AG10803 (cell line): ENCODE measurements at regions not wholly inside any gene's neighbourhood (a gene's known extent, or its start where the extent isn't known, plus 50 kb on each side); places are given as distances from the start of the nearest gene placed in this dataset.

Experiments
- DNase-seq: peaks from one replicate; pipeline ENCODE4 v3.0.0; 2010; ENCODE audit warnings: low read depth
- H3K4me3 ChIP-seq: 2 replicates; pipeline ENCODE4 v1.5.1; 2011; ENCODE audit warnings: mild to moderate bottlenecking, low read length, control low read depth
- CTCF ChIP-seq: conservative IDR thresholded peaks from 2 replicates; pipeline ENCODE4 v1.5.1; 2011; ENCODE audit warnings: mild to moderate bottlenecking, low read length, control low read depth, inconsistent platforms

- TF ChIP-seq CTCF, result no peak
- DNase-seq, result no peak
- H3K4me3 ChIP-seq, result no peak overlapping the region
Observed at GRCh38 chr10:30765616-30766015, 136.1 kb upstream of the LYZL2 start.

DNA sequence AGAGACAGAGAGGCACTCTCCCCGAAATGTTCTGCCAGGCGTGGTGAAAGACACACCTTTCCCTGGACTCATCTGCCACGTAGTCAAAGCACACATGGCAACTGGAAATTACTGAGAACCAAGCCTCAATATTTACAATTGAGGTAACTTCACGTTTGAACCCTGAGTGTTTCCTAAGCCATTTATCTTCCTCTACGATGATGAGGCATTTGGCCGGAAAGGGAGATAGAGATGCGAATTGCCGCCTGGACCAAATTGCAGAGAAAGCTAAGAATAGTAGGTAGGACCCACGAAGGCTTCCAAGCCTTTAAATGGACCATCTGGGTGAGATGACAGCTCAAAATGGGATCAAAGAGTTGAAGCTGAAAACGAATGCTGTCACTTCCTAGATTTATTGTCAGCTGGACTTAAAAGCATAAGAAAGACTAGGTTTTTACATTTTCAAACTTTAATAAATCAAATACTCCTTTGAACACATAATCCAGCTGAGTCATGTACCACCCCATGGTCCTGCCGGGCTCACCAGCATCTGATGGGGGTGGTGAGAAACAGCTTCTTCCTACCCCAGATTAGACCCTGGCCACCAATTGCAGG lies 135.6 kb upstream of the LYZL2 start:
- TF ChIP-seq CTCF, result no peak
- no peak overlapping the region for H3K4me3 ChIP-seq
- no peak for DNase-seq

DNA sequence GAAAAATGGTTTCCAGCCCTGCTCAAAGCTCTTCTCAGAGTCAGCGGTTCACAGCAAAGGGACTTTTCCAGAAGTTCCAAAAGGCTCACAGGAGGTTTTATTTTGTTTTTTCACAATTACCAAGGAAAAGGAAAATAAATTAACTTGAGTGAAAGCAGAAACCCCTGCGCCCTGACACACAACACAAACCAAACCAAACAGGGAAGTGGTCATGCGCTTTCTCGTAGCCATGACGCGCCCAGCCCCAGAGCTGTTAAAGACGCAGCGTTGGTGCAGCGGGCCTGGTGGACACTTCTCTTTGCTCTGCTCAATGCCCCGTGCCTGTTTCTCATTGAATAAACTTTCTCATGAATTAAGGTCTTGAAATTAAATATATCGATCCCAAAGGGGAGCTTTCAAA lies 134.4 kb upstream of the LYZL2 start:
- no peak for DNase-seq
- TF ChIP-seq CTCF, result no peak
- H3K4me3 ChIP-seq, result no peak overlapping the region

DNA sequence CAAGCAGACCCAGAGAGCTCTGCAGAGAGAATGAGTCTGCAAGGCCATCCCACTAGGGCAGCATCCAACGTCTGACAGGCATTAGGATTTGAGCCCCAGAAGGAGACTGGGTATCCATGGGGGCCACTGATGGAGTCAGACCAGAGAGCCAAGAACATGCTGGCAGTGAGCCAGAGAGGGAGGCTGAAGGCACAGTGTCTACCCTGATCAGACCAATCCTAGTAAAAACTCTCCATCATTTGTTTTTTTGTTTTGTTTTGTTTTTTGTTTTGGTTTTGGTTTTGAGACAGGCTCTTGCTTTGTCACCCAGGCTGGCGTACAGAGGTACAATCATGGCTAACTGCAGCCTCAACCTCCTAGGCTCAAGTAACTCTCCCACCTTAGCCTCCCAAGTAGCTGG lies 133.1 kb upstream of the LYZL2 start:
- DNase-seq, result no peak
- H3K4me3 ChIP-seq, result no peak overlapping the region
- no peak for TF ChIP-seq CTCF

GRCh38 chr10:30759423-30759822 lies 129.9 kb upstream of the LYZL2 start:
- DNase-seq, result no peak
- TF ChIP-seq CTCF, result no peak

GRCh38 chr10:30758338-30758737 lies 128.8 kb upstream of the LYZL2 start:
- TF ChIP-seq CTCF, result no peak
- no peak overlapping the region for H3K4me3 ChIP-seq
- peak; percentile 40 for DNase-seq

More at GRCh38 chr10:30759423-30759822, 129.9 kb upstream of the LYZL2 start:
- no peak overlapping the region for H3K4me3 ChIP-seq

DNA sequence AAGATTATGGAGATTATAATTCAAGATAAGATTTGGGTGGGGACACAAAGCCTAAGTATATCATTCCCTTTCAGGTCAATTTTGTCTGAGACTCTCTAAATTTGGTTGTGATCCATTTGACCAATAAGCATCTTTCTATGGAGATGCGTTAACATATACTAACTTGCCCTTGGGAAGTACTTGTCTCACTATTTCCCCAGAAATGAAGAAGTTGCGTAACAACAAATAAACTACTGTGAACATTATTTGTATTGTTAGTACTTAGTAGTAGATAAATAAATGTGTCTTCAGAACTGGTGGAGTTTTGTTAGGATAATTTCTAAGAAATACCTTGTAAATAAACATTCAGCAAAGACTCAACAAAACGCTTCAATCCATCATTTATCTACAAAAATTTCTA lies 127.3 kb upstream of the LYZL2 start:
- H3K4me3 ChIP-seq, result no peak overlapping the region
- DNase-seq, result no peak
- no peak for TF ChIP-seq CTCF
